Fibroblast of lung (primary cell): ENCODE measurements at regions not wholly inside any gene's neighbourhood (a gene's known extent, or its start where the extent isn't known, plus 50 kb on each side); places are given as distances from the start of the nearest gene placed in this dataset.

Experiments used
- DNase-seq, 2 donors: peaks; one replicate each; pipeline versions ENCODE4 v3.0.0 to v3.0.0-alpha.2; 2010; ENCODE audit warnings: low read depth in 2 of 2
- H2AFZ ChIP-seq: 2 replicates; pipeline ENCODE4 v1.5.1; 2012; ENCODE audit warnings: low read length, control low read depth, inconsistent platforms
- H3K27ac ChIP-seq: 2 replicates; pipeline ENCODE4 v1.5.1; 2011; ENCODE audit warnings: low read length, control low read depth; ENCODE audit not compliant: insufficient read depth
- H3K27me3 ChIP-seq: 2 replicates; pipeline ENCODE4 v1.5.1; 2011; ENCODE audit warnings: mild to moderate bottlenecking, low read length; ENCODE audit not compliant: control insufficient read depth, insufficient read depth
- H3K36me3 ChIP-seq: 2 replicates; pipeline ENCODE4 v1.5.1; 2011; ENCODE audit warnings: low read length; ENCODE audit not compliant: control insufficient read depth, insufficient read depth
- H3K4me1 ChIP-seq: 2 replicates; pipeline ENCODE4 v1.5.1; 2011; ENCODE audit warnings: low read length; ENCODE audit not compliant: control insufficient read depth, insufficient read depth; ENCODE audit errors: extremely low read depth
- H3K4me2 ChIP-seq: 2 replicates; pipeline ENCODE4 v1.5.1; 2011; ENCODE audit warnings: low read length, control low read depth; ENCODE audit not compliant: insufficient read depth; ENCODE audit errors: extremely low read depth
- H3K4me3 ChIP-seq, 4 experiments: fragments of 200-600 bp in 1 of 4; sonication (generic) in 1 of 4; replicated peaks in 1 of 4; 2 replicates each; pipeline ENCODE4 v1.5.1; 2011 to 2016; ENCODE audit warnings: low read length in 4 of 4, low read depth in 3 of 4, mild to moderate bottlenecking in 3 of 4, control low read depth in 2 of 4, inconsistent platforms in 1 of 4, mixed read lengths in 1 of 4; ENCODE audit not compliant: insufficient read depth in 1 of 4; ENCODE audit errors: control extremely low read depth in 1 of 4
- H3K79me2 ChIP-seq: 2 replicates; pipeline ENCODE4 v1.5.1; 2012; ENCODE audit warnings: mild to moderate bottlenecking, low read length, inconsistent platforms; ENCODE audit not compliant: control insufficient read depth, insufficient read depth
- H3K9ac ChIP-seq: 2 replicates; pipeline ENCODE4 v1.5.1; 2011; ENCODE audit warnings: mild to moderate bottlenecking, low read length, control low read depth; ENCODE audit not compliant: insufficient read depth
- H3K9me3 ChIP-seq: 2 replicates; pipeline ENCODE4 v1.5.1; 2012; ENCODE audit warnings: low read depth, low read length; ENCODE audit not compliant: control insufficient read depth, insufficient read depth
- H4K20me1 ChIP-seq: 2 replicates; pipeline ENCODE4 v1.5.1; 2011; ENCODE audit warnings: low read length; ENCODE audit not compliant: control insufficient read depth, insufficient read depth; ENCODE audit errors: extremely low read depth
- EZH2 ChIP-seq: IDR thresholded peaks from 2 replicates; pipeline ENCODE4 v1.5.1; 2012; ENCODE audit warnings: low read length, control low read depth, mild to moderate bottlenecking; ENCODE audit errors: missing control alignments
- TF ChIP-seq, protein P1 (sequence below), 2 donors: IDR thresholded peaks in 1 of 2; conservative IDR thresholded peaks in 1 of 2; 1 replicate in 1 of 2; 2 replicates in 1 of 2; pipeline ENCODE4 v1.5.1; 2011 to 2012; ENCODE audit warnings: low read length in 2 of 2, control low read depth in 1 of 2, inconsistent platforms in 1 of 2, low read depth in 1 of 2, mild to moderate bottlenecking in 1 of 2

DNA sequence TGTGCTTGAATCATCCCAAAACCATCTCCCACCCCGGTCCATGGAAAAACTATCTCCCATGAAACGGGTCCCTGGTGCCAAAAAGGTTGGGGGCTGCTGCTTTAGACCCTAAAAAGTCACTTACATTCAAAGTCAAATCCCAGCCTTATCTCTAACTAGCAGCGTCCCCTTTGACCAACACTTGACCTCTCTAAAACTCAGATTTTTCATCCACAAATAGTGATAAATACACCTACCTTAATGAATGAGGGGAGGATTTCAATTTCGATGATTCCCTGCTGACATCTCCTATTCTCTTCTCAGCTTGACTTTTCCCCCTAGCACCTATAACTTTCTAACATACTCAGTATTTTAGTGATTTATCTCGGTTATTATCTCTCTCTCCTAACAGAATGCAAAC, 137.3 kb downstream of the BTG1 start:
- TF ChIP-seq, protein P1, sequence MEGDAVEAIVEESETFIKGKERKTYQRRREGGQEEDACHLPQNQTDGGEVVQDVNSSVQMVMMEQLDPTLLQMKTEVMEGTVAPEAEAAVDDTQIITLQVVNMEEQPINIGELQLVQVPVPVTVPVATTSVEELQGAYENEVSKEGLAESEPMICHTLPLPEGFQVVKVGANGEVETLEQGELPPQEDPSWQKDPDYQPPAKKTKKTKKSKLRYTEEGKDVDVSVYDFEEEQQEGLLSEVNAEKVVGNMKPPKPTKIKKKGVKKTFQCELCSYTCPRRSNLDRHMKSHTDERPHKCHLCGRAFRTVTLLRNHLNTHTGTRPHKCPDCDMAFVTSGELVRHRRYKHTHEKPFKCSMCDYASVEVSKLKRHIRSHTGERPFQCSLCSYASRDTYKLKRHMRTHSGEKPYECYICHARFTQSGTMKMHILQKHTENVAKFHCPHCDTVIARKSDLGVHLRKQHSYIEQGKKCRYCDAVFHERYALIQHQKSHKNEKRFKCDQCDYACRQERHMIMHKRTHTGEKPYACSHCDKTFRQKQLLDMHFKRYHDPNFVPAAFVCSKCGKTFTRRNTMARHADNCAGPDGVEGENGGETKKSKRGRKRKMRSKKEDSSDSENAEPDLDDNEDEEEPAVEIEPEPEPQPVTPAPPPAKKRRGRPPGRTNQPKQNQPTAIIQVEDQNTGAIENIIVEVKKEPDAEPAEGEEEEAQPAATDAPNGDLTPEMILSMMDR (conservative IDR thresholded peaks at IDR 0.05 in 1 of 2, IDR thresholded peaks at IDR 0.05 in 1 of 2; ENCODE audit: low read depth in 1 of 2, low read length in 2 of 2): no peak
- no peak for TF ChIP-seq EZH2
- Histone ChIP-seq H3K9me3 (no peaks in the 10 kb centered on the region), H3K4me2 (no peak overlapping the region), H2AFZ (no peak overlapping the region), H3K9ac (no peak overlapping the region), H3K27me3 (no peaks in the 10 kb centered on the region), H3K36me3 (no peaks in the 10 kb centered on the region), H4K20me1 (no peaks in the 10 kb centered on the region), H3K79me2 (no peaks in the 10 kb centered on the region), H3K4me3 (no peak overlapping the region), H3K4me1 (no peaks in the 10 kb centered on the region), H3K27ac (no peak overlapping the region)
- no peak for DNase-seq

DNA sequence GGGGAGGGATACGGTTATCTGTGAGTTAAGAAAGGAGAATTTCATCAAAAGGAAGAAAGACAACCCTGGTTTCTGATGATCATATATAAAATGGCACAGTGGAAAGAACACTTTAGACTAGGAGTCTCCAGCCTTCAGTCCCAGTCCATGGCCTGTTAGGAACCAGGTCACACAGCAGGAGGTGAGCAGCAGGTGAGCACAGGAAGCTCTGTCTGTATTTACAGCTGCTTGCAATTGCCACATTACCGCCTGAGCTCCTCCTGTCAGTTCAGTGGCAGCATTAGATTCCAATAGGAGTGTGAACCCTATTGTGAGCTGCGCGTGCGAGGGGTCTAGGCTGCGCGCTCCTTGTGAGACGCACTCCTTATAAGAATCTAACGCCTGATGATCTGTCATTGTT, 137.9 kb downstream of the BTG1 start:
- Histone ChIP-seq H3K36me3 (no peaks in the 10 kb centered on the region), H3K4me3 (no peak overlapping the region), H2AFZ (no peak overlapping the region), H3K4me2 (no peak overlapping the region), H3K27me3 (no peaks in the 10 kb centered on the region), H3K9ac (no peak overlapping the region), H3K9me3 (no peaks in the 10 kb centered on the region), H4K20me1 (no peaks in the 10 kb centered on the region), H3K79me2 (no peaks in the 10 kb centered on the region), H3K4me1 (no peaks in the 10 kb centered on the region), H3K27ac (no peak overlapping the region)
- TF ChIP-seq, protein P1 (conservative IDR thresholded peaks at IDR 0.05 in 1 of 2, IDR thresholded peaks at IDR 0.05 in 1 of 2; ENCODE audit: low read depth in 1 of 2, low read length in 2 of 2): no peak
- no peak for TF ChIP-seq EZH2
- no peak for DNase-seq

DNA sequence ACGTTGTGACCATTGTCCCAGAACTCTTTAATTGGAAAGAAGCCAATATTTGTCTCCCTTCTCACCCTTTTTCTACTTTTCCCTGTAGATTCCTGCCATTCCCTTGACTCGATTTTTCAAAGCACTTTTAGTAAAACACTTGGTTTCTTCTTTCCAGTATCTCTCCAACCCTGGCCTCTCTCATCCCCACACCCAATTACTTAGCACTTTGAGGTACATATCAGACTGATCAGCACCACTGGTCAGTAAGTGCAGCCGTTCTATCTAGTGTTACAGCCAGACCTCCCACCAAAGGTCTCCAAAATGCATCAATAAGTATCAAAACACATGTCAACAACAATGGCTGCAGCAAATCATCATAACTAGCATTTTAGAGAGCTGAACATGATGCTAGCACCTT, 141.9 kb downstream of the BTG1 start:
- no peak overlapping the region for H2AFZ ChIP-seq
- DNase-seq: no peak
- H3K4me3 ChIP-seq: no peak overlapping the region
- no peak overlapping the region for H3K27ac ChIP-seq
- no peaks in the 10 kb centered on the region for H3K9me3 ChIP-seq
- TF ChIP-seq, protein P1 (conservative IDR thresholded peaks at IDR 0.05 in 1 of 2, IDR thresholded peaks at IDR 0.05 in 1 of 2; ENCODE audit: low read depth in 1 of 2, low read length in 2 of 2): no peak
- TF ChIP-seq EZH2: no peak
- H4K20me1 ChIP-seq: no peaks in the 10 kb centered on the region
- H3K36me3 ChIP-seq: no peaks in the 10 kb centered on the region
- no peak overlapping the region for H3K9ac ChIP-seq
- H3K4me1 ChIP-seq: no peaks in the 10 kb centered on the region
- no peaks in the 10 kb centered on the region for H3K27me3 ChIP-seq
- no peak overlapping the region for H3K4me2 ChIP-seq
- no peaks in the 10 kb centered on the region for H3K79me2 ChIP-seq
